AML-193 (cell line): ENCODE measurements at regions not wholly inside any gene's neighbourhood (a gene's known extent, or its start where the extent isn't known, plus 50 kb on each side); places are given as distances from the start of the nearest gene placed in this dataset.
"Not testable (repeated sequence)": the region's sequence is repeated elsewhere in the genome, so short reads cannot be mapped to it uniquely, and the experiment has no call there.

Experiments used
- DNase-seq, 2 experiments: peaks; one replicate each; lab custom pipeline; 2025; lab: John Stamatoyannopoulos, UW

DNA sequence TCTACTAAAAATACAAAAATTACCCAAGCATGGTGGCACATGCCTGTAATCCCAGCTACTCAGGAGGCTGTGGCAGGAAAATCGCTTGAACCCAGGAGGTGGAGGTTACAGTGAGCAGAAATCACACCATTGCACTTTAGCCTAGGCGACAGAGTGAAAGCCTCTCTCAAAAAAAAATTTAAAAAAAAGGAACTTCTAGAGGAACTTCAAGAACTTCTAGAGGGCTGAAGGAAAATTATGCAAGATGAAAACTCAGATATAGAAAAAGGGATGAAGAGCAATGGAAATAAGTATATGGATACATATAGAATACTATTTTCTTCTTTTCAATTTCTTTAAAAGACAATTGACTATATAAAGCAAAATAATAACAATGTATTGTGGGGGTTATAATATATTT, 51.2 kb upstream of the PRR5 start:
- peak in 1 of 2 experiments; percentile 15 for DNase-seq

DNA sequence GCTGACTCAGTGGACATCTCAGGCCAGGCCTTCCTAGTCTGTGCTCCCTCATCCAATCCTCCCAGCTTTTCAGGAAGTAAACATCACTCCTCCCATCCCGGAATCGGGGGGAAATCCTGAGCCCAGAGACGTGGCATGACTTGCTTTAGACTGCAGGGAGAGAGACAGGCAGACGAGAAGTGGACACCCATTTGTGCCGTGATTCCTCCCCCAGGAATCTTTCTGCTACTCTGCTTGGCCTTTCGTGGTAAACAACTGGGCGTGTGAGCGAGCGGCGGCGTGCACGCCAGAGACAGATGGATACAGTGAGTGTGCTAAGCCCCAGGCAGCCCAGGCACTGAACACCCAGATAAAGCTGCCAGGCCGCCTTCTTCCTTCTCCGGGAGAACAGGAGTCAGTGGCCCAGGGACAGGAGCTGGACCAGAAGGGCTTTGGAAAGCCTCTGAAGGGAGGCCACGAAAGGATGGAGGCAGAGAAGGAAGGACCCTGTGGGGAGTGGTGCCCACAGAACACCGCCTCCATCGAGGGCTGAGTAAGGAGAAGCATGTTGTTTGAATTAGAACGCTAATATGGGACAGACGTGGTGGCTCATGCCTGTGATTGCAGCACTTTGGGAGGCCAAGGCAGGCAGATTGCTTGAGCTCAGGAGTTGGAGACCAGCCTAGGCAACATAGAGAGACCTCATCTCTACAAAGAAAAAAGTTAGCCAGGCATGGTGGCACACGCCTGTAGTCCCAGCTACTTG, 53.0 kb upstream of the PRR5 start:
- no peak for DNase-seq

DNA sequence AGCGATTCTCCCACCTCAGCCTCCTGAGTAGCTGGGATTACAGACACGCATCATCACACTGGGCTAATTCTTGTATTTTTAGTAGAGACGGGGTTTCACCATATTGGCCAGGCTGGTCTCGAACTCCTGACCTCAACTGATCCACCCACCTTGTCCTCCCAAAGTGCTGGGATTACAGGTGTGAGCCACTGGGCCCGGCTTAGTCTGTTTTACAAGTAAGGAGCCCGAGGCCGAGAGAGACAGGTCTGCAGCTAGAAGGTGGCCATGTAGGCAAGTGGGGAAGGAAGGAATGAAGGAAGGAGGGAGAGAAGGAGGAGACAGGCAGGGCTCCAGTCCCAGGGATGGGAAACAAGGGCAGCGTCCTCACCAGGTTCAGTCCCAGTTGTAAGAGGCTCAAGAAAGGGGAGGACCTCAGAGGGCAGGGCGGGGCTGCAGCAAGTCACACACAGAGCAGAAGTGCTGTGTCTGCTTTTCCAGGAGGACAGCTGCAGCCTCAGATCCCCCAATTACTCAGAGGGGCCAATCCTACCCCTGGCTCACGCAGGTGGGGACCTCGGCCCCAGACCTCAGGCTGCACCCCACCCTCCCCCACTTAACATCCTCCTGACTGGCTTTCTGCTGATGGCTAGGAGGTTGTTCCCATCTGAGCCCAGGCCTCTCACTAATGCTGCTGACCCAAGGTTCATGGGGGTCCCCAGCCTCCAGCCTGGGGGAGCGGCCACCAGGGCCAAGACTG, 53.8 kb upstream of the PRR5 start:
- no peak for DNase-seq

DNA sequence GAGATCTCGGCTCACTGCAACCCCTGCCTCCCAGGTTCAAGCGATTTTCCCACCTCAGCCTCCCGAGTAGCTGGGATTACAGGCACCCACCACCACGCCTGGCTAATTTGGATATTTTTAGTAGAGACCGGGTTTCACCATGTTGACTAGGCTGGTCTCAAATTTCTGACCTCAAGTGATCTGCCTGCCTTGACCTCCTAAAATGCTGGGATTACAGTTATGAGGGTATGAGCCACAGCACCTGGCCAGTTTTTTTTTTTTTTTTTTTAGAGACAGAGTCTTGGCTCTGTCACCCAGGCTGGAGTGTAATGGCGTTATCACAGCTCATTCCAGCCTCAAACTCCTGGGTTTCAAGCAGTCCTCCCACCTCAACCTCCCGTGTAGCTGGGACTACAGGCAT, 54.9 kb upstream of the PRR5 start:
- DNase-seq = no peak

DNA sequence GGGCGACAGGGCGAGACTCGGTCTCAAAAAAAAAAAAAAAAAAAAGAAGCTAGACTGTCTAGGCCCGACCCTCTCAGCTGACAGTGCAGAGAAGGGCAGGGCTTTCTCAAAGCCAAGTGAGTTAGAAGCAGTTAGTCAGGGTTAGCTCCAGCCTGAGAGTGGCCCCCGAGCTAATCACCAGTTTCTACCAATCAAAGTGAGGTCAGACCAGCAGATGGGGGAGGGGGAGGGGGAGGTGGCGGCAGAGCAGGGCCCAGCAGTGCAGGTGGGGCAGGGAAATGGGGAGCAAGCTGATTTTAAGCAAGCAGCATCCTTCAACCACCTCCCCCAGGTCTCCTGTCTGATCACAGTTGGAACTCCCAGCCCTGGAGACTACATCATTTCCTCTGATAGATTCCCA, 55.3 kb upstream of the PRR5 start:
- DNase-seq = no peak

DNA sequence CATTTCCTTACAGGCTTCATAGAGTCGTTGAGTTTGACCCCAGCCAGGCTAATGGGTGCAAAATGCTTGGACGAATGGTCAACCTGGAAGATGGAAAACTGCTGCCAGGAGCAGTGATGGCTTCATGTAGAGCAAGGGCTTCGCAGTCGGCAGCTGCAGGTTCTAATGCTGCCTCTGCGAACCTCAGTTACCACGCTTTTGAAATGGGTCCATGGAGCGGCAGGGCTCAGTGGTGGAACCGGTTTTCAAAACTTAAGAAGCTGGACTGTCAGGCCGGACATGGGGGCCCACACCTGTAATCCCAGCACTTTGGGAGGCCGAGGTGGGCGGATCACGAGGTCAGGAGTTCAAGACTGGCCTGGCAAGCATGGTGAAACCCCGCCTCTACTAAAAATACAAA, 55.9 kb upstream of the PRR5 start:
- no peak for DNase-seq

DNA sequence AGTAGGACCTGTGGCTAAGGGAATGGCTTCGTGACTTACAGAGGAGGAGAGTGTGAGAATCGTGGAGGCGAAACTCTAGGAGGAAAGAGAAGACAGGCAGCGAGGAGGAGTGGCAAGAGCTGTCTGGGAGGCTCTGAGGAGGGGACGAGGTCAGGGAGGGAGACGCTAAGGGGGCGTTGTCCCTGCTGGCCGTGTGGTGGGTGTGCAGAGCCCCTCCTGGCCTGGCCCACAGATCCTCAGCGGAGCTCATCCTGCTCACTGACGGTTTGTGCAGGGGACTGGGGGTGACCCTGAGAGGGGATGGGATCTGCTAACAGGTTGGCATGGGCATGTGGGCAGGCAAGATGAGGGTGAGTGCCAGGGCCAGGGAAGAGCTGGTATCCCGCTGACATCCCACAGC, 56.5 kb upstream of the PRR5 start:
- no peak for DNase-seq

DNA sequence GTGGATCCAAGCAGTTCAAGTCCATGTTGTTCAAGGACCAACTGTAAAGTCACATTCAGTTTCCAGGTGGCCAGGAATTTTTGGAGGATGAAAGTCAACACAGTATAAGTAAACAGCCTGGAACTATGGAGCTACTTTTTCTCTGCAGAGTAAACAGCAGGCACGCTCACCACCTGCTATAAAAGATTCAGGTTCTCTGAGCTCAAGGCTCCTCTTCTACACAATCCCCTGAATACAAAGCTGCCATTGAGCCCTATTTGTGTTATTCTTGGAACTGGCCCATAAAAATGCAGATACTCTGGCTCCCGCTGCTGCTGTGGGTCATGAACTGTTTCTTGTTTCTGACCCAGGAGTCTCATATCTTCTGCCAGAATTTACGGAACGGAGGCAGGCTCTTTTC, 56.9 kb upstream of the PRR5 start:
- no peak for DNase-seq

DNA sequence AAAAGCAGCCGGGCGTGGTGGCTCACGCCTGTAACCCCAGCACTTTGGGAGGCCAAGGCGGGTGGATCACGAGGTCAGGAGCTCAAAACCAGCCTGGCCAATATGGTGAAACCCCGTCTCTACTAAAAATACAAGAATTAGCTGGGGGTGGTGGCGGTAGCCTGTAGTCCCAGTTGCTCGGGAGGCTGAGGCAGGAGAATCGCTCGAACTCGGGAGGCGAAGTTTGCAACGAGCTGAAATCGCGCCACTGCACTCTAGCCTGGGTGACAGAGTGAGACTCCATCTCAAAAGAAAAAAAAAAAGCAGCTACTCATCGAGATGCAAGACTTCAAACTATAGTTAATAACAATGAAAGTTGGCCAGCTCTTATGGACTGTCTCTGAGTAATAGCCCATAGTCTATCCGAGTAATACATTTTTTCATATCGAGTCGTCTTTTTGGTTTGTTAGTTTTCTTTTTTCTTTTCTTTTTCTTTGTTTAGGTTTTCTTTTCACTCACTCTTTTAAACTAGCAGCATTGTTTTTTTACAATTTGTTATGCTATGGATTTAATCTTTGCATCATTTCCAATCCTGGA, 58.4 kb upstream of the PRR5 start:
- DNase-seq = not testable (repeated sequence)

DNA sequence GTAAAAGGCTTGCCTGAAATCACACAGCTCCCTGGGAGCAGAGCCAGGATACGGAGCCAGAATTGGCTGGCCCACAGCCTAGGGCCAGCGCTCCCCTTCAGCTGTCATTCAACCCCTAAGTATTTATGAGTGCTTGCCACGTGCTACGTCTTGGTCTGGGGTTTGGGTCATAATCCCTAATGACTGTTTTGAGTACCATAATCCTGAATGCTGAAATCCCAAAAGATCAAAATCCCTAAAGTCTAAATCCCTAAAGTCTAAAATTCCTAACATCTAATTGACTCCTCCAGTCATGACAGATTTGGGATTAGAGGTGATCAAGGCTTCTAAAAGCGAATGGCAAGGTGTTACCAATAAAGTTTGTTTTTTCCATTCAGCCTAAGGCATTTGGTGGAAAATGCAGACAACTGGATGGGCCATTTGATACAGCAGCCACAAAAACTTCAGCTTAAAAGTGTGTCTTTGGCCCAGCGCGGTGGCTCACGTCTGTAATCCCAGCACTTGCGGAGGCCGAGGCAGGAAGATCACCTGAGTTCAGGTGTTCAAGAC, 59.8 kb upstream of the PRR5 start:
- no peak for DNase-seq

DNA sequence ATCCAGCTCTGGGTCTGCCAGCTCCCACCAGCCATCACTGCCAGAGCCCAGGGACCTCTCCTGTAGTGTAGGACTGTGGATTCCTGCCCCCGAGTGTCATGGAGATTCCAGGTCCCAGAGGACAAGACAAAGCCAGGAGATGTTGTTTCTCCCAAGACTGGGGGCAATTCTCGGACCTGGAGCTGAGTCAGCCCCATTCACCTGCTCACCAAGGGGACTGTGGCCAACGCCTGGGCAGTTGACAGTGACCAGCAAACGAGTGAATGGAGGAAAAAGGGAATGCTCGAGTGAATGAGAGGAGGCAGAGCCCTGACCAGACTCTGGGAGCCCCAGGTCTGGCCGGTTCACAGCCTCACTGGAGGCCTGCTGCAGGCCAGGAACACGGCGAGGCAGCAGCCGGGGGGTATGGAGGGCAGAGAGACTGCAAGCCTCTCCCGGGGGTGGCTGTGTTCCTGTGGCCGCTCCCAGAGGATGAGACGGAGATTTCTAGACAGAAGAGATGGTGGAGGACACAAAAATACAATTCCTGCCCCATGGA, 61.3 kb upstream of the PRR5 start:
- no peak for DNase-seq

DNA sequence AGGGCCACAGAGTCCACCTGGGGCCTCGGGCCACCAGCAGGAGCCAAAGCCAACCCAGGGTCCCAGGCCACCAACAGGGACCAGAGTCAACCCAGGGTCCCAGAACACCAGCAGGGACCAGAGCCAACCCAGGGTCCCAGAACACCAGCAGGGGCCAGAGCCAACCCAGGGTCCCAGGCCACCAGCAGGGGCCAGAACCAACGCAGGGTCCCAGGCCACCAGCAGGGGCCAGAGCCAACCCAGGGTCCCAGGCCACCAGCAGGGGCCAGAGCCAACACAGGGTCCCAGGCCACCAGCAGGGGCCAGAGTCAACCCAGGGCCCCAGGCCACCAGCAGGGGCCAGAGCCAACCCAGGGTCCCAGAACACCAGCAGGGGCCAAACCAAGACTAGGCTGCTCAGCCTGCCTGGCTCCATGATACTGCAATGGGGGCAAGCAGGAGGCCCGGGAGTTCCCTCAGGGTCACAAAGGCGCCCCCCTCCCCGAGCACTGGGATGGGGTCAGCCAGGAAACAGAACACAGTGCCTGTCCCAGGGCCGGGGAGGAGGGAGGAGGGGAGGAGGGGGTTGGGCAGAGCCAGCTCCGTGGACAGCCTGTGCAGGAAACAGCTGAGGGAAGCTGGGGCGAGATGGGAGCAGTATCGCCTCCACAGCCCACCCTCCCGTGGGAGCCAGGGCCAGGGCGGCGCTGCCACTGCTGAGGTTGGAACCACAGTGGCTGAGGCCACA, 62.0 kb upstream of the PRR5 start:
- no peak for DNase-seq

DNA sequence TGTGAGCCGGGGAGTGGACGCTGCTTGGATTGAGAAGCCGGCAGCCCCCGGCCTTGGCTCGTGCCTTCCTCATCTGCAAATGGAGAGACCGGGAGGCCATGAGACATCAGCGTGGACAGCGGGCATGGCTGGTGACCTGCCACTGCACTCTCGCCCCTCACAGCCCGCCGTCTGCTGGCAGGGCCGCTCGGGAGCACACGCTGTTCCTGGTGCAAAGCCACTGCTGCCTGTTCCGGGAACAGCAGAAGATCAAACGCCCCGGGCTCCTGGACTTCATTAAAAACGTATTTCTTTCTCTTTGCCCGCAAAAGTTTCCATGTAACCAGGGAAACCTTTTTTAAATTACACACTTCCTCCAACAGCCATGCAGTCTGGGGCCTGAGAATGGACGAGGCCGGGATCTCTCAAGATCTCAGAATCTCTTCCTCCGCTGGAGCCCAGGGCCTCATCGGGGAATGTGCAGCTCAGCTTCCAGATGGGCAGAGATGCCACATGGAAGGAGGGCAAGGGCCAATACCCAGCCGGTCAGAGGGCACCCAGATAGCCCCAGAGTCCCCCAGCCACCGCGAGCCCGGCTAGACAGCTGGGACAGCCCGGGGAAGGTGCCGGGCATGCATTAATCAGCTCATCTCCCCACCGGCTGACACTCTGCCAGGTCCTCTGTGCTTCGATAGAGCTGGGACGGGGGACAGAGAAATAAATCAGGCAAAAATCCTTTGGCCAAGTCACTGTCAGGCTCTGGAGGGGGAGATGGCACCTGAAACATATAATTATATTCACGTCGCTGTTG, 62.8 kb upstream of the PRR5 start:
- DNase-seq = no peak

DNA sequence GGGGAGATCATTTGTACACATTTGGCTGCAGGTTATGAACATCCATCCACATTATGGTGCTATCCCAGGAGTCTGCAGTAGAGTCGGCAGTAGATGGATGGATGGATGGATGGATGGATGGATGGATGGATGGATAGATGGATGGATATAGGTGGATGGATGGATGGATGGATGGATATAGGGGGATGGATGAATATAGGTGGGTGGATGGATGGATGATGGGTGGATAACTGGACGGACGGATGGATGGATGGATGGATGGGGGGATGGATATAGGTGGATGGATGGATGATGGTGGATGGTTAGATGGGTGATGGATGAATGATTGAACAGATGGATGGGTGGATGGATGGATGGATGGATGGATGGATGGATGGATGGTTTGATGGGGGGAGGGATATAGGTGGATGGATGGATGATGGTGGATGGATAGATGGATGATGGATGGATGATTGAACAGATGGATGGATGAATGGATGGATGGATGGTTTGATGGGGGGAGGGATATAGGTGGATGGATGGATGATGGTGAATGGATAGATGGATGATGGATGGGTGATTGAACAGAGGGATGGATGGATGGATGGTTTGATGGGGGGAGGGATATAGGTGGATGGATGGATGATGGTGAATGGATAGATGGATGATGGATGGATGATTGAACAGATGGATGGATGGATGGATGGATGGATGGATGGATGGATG, 65.3 kb upstream of the PRR5 start:
- not testable (repeated sequence) for DNase-seq

DNA sequence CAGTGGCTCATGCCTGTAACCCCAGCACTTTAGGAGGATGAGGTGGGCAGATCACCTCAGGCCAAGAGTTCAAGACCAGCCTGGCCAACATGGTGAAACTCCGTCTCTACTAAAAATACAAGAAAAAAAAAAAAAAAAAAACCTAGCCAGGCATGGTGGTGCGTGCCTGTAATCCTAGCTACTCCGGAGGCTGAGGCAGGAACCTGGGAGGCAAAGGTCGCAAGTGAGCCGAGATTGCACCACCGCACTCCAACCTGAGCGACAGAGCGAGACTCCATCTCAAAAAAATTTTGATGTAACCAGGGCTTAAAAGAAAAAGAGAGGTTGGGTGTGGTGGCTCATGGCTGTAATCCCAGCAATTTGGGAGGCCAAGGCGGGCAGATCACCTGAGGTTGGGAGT, 66.4 kb upstream of the PRR5 start:
- DNase-seq = not testable (repeated sequence)

DNA sequence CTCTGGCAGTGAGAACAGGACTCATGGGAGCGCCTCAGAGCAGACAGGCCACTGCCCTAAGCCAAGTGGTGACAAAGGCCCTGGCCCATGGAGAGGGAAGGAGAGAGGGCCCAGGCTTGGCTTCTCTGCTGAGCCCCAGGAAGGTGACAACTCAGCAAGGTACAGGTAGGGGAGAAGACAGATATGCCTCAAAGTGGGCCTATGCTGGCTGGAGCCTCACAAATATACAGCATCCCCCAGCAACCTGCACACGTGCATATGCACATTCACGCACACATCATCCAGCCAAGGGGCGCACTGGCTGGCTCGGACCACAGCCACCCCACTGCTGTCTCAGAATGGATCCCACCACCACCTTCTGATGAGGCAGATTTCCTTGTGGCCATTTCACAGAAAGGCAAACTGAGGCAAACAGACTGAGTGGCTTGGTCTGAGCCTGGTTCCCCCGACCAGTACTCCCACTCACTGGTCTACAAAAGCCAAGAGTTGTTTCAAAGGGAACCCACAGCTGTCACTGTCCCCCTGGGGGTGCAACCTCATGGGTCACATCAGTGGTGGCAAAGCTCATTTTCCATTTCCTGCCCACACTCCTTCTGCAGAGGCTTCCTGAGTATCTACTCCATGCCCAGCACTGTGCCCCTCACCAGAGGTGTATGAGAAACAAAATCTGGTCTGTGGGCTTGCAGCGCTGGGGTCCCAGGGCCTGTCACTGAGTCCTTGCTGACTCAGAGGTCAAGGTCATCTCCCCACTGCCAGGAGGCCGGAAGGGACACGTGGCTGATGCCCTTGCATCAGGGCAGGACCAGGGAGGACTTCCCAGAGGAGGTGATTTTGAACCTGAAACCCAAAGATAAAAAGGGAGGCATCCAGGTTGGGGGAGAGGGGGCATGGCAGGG, 67.3 kb upstream of the PRR5 start:
- no peak for DNase-seq

DNA sequence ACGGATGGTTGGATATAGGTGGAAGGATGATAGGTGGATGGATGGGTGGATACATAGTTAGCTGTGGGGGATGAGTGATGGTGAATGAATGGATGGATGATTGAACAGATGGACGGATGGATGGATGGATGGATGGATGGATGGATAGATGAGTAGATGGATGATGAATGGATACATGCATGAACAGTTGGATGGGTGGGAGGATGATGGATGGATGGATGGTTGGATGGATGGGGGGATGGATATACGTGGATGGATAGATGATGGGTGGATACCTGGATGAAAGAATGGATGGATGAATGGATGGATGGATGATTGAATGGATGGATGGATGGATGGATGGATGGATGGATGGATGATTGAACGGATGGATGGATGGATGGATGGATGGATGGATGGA, 68.4 kb upstream of the PRR5 start:
- DNase-seq = no peak

DNA sequence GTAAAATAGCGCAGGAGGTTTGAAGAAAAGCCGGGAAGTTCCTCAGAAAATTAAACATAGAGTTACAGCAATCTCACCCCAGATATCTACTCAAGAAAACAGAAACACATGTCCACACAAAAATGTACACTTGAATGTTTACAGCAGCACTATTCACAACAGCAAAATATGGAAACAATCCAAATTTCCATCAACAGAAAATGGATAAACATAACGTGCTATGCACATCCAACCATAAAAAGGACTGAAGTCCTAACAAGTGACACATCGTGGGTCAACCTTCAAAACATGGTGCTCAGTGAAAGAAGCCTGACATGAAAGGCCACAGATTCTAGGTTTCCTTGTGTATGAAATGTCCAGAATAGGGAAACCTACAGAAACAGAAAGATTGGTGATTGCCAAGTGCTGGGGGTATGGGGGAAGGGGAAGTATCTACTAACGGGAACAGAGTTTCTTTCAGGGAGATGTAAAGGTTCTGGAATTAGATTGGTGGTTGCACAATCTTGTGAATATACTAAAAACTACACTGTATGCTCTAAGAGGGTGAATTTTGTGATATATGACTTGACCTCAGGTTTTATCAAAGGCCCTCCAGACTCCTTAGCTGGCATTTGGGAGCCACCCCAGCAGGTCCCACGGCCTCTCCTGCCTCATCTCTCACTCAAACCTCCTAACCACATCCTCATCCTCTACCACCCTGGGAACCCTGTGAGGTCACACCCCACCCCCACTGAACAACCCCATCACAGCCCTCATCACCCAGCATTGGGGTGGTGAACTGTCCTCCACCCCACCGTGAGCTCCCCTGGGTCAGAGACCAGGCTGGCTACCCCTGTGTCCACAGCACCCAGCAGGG, 69.2 kb upstream of the PRR5 start:
- peak; percentile 18 to 32 for DNase-seq

DNA sequence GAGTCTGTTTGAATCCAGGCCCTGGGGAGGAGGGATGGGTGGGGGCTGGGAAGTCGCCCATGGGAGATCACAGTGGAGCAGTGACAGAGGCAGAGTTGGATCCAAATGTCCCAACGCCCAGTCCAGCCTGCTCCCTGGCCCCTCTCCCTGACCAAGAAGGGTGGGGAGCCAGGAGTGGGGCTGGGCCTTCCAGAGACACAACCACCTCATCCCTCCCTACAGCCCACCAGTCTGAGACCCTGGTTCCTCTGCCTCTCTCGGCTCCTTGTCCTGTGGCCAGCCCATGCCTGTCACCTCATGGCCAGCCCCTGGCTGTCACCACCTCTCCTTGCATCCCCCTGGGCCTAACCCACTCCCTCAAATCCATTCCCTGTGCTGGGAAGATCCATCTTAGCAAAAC, 71.2 kb upstream of the PRR5 start:
- no peak for DNase-seq
